Caco-2 (cell line): ENCODE measurements at regions not wholly inside any gene's neighbourhood (a gene's known extent, or its start where the extent isn't known, plus 50 kb on each side); places are given as distances from the start of the nearest gene placed in this dataset.

ENCODE experiments used
- BruUV-seq: library from RNA; stranded (reverse); fragments of 400-500 nt; replicated peaks from 2 replicates; lab custom pipeline; 2021; lab: Mats Ljungman, UMichigan
- CTCF ChIA-PET: fragments of 300-600 bp; sonication (Branson Sonifier 250); formaldehyde crosslinking; loops from one replicate; lab custom pipeline; 2022; ENCODE audit warnings: antibody characterized with exemption; lab: Charles Lee
- POLR2A ChIA-PET: fragments of 300-600 bp; sonication (Branson Sonifier 250); formaldehyde crosslinking; loops from one replicate; lab custom pipeline; 2022; ENCODE audit warnings: antibody characterized with exemption; lab: Charles Lee
- DNase-seq, 2 experiments: peaks; one replicate each; pipeline versions ENCODE4 v3.0.0 to v3.0.0-alpha.2; 2020 to 2022
- H3K27me3 ChIP-seq: replicated peaks from 2 replicates; pipeline ENCODE4 v1.6.0; 2011; ENCODE audit warnings: low read length; ENCODE audit not compliant: control insufficient read depth, insufficient read depth
- H3K36me3 ChIP-seq: 2 replicates; pipeline ENCODE4 v1.5.1; 2011; ENCODE audit warnings: low read length; ENCODE audit not compliant: control insufficient read depth, insufficient read depth
- H3K4me1 ChIP-seq: fragments of 250-450 bp; sonication (Bioruptor Pico); 2 replicates; pipeline ENCODE4 v1.5.1; 2020; ENCODE audit warnings: mild to moderate bottlenecking
- H3K4me3 ChIP-seq: 2 replicates; pipeline ENCODE4 v1.5.1; 2011; ENCODE audit warnings: low read depth, mild to moderate bottlenecking, control low read depth, low read length
- H3K9me3 ChIP-seq: fragments of 250-450 bp; sonication (Bioruptor Pico); 2 replicates; pipeline ENCODE4 v1.5.1; 2020; ENCODE audit warnings: mild to moderate bottlenecking, moderate library complexity
- H3K27ac Mint-ChIP-seq: one replicate; pipeline ENCODE4 v1.8.0; 2022; ENCODE audit warnings: mixed read lengths; ENCODE audit not compliant: unreplicated experiment
- H3K27me3 Mint-ChIP-seq: one replicate; pipeline ENCODE4 v1.8.0; 2022; ENCODE audit warnings: mixed read lengths; ENCODE audit not compliant: insufficient read depth, unreplicated experiment
- H3K36me3 Mint-ChIP-seq: one replicate; pipeline ENCODE4 v1.8.0; 2022; ENCODE audit warnings: mild to moderate bottlenecking, mixed read lengths; ENCODE audit not compliant: insufficient read depth, unreplicated experiment
- H3K4me1 Mint-ChIP-seq: one replicate; pipeline ENCODE4 v1.8.0; 2022; ENCODE audit warnings: low read depth, mixed read lengths; ENCODE audit not compliant: unreplicated experiment
- H3K4me3 Mint-ChIP-seq: one replicate; pipeline ENCODE4 v1.8.0; 2022; ENCODE audit warnings: mild to moderate bottlenecking, moderate library complexity, mixed read lengths; ENCODE audit not compliant: unreplicated experiment
- H3K9me3 Mint-ChIP-seq: one replicate; pipeline ENCODE4 v1.8.0; 2022; ENCODE audit warnings: mixed read lengths; ENCODE audit not compliant: unreplicated experiment
- intact Hi-C: fragments of 100-400 bp; cut with micrococcal nuclease; formaldehyde crosslinking; loops from one replicate; pipeline ENCODE4 v1.10.0; 2022; ENCODE audit not compliant: unreplicated experiment
- TF ChIP-seq, protein P1 (sequence below), 2 experiments: fragments of 200-600 bp in 1 of 2; IDR thresholded peaks; 1 replicate in 1 of 2; 2 replicates in 1 of 2; pipeline versions ENCODE4 v1.5.1 to v1.8.0; 2011 to 2022; ENCODE audit warnings: antibody characterized with exemption in 1 of 2, control low read depth in 1 of 2, inconsistent platforms in 1 of 2, low read depth in 1 of 2, low read length in 1 of 2, mild to moderate bottlenecking in 1 of 2, moderate library complexity in 1 of 2; ENCODE audit not compliant: insufficient read depth in 1 of 2, severe bottlenecking in 1 of 2, unreplicated experiment in 1 of 2

DNA sequence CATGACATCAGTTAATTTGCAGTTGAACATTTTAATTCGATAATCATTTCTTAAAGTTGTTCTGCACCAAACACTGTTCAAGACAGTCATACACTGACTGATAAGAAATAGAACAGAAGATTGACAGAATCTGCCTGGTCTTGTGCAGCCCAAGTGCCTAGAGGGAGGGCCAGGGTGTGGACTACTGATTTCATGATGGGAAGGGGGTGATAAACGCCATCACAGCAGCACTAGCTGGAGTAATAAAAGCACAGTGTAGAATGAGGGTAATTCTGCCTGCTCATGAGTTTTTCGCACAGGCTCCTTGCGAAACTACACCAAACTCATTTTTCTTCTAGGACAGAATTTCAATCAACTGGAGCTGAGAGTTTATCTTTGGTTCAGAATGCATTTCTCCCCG is 270.1 kb downstream of the ARL4A start:
- H3K27ac Mint-ChIP-seq = no peak overlapping the region
- H3K9me3 Mint-ChIP-seq = no peaks in the 10 kb centered on the region
- H3K4me1 Mint-ChIP-seq = peaks cover 17% of the 10 kb centered on the region
- peaks cover 6% of the 10 kb centered on the region for H3K4me1 ChIP-seq
- H3K36me3 Mint-ChIP-seq = peaks cover 29% of the 10 kb centered on the region
- TF ChIP-seq, protein P1, sequence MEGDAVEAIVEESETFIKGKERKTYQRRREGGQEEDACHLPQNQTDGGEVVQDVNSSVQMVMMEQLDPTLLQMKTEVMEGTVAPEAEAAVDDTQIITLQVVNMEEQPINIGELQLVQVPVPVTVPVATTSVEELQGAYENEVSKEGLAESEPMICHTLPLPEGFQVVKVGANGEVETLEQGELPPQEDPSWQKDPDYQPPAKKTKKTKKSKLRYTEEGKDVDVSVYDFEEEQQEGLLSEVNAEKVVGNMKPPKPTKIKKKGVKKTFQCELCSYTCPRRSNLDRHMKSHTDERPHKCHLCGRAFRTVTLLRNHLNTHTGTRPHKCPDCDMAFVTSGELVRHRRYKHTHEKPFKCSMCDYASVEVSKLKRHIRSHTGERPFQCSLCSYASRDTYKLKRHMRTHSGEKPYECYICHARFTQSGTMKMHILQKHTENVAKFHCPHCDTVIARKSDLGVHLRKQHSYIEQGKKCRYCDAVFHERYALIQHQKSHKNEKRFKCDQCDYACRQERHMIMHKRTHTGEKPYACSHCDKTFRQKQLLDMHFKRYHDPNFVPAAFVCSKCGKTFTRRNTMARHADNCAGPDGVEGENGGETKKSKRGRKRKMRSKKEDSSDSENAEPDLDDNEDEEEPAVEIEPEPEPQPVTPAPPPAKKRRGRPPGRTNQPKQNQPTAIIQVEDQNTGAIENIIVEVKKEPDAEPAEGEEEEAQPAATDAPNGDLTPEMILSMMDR (IDR thresholded peaks at IDR 0.05; ENCODE audit: insufficient read depth in 1 of 2, low read depth in 1 of 2, low read length in 1 of 2, severe bottlenecking in 1 of 2, unreplicated experiment in 1 of 2) = no peak
- intact Hi-C loops = no loop called here
- ChIA-PET POLR2A (no interaction called here), CTCF (no interaction called here)
- no peaks in the 10 kb centered on the region; the same call in 1 of the 2 replicates for H3K36me3 ChIP-seq
- no peaks in the 10 kb centered on the region for H3K27me3 Mint-ChIP-seq
- no peak for DNase-seq
- H3K4me3 Mint-ChIP-seq = no peak overlapping the region
- H3K9me3 ChIP-seq = no peaks in the 10 kb centered on the region
- H3K27me3 ChIP-seq = no peaks in the 10 kb centered on the region
- H3K4me3 ChIP-seq = no peak overlapping the region
- no TSS peak for BruUV-seq

DNA sequence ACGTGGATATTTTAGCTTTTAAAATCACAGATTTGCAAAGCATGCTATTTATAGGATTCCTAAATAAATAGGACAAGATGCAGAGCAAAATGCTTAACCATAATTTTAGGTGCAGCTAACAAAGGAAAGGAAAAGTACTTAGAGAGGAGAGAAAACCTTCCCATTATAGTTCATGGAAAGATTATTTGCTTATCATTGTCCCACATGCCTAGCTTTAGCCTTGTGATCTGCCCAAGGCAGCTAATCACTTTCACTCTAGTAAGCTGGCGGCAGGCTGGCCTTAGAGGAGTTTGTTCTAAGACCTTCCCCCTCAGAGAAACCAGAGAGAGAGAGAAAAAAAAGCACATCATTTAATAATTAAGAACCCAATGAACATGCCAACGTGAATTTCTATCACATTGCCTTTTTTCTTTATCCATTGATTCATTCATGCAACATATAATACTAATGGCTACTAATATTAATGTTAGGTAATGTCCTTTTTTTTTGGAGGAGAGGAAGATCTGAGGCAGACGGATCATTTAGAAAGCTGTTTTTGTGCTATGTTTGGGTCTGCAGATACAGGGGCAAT is 274.6 kb downstream of the ARL4A start:
- Histone ChIP-seq H3K27me3 (no peaks in the 10 kb centered on the region), H3K36me3 (no peaks in the 10 kb centered on the region), H3K4me3 (no peak overlapping the region), H3K9me3 (no peaks in the 10 kb centered on the region), H3K4me1 (peaks cover 24% of the 10 kb centered on the region)
- Mint-ChIP-seq H3K36me3 (peaks cover 12% of the 10 kb centered on the region), H3K27me3 (no peaks in the 10 kb centered on the region), H3K27ac (no peak overlapping the region), H3K9me3 (no peaks in the 10 kb centered on the region), H3K4me3 (no peak overlapping the region), H3K4me1 (peaks cover 36% of the 10 kb centered on the region)
- intact Hi-C loops = no loop called here
- TF ChIP-seq, protein P1 (IDR thresholded peaks at IDR 0.05; ENCODE audit: insufficient read depth in 1 of 2, low read depth in 1 of 2, low read length in 1 of 2, severe bottlenecking in 1 of 2, unreplicated experiment in 1 of 2) = no peak
- CTCF ChIA-PET = interaction anchor here (1.0 kb wide), 1 partner anchor 276 kb away, joined by 3 read pairs; no protein-coding TSS in a partner anchor
- DNase-seq = no peak
- POLR2A ChIA-PET = interaction anchor here (1.7 kb wide), 1 partner anchor 31 kb away, joined by 7 read pairs; no protein-coding TSS in a partner anchor
- no TSS peak for BruUV-seq

DNA sequence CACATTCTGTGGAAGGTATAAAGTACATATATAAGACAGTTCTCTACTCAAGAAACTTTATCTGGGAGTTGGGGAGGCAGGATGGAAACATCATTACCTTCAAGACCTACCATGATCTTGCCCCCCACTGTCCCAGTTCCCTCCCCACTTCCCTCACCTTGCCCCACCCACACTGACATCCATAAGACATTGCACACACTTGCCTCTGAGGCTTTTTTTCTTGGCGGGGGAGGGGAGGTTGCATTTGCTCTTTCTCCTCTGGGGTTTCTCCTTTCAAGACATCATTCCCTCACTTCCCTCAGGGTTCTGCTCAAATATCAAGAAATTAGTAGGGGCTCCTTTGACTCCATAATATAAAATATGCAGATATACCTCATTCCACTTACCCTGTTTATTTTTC is 276.0 kb downstream of the ARL4A start:
- H3K27me3 ChIP-seq = no peaks in the 10 kb centered on the region
- Mint-ChIP-seq H3K27ac (no peak overlapping the region), H3K9me3 (no peaks in the 10 kb centered on the region), H3K4me1 (peaks cover 38% of the 10 kb centered on the region), H3K36me3 (peaks cover 5% of the 10 kb centered on the region), H3K4me3 (no peak overlapping the region), H3K27me3 (no peaks in the 10 kb centered on the region)
- TF ChIP-seq, protein P1 (IDR thresholded peaks at IDR 0.05; ENCODE audit: insufficient read depth in 1 of 2, low read depth in 1 of 2, low read length in 1 of 2, severe bottlenecking in 1 of 2, unreplicated experiment in 1 of 2) = no peak
- CTCF ChIA-PET = no interaction called here
- no TSS peak for BruUV-seq
- no peaks in the 10 kb centered on the region for H3K36me3 ChIP-seq
- H3K9me3 ChIP-seq = no peaks in the 10 kb centered on the region
- H3K4me3 ChIP-seq = no peak overlapping the region
- H3K4me1 ChIP-seq = peaks cover 35% of the 10 kb centered on the region
- no peak for DNase-seq
- intact Hi-C loops = no loop called here
- POLR2A ChIA-PET = no interaction called here
